GM19193 (cell line): ENCODE measurements at regions not wholly inside any gene's neighbourhood (a gene's known extent, or its start where the extent isn't known, plus 50 kb on each side); places are given as distances from the start of the nearest gene placed in this dataset.

Experiments
- POLR2A ChIP-seq: IDR thresholded peaks from 4 replicates; pipeline ENCODE4 v1.6.1; 2011; ENCODE audit not compliant: insufficient read depth, insufficient read length; ENCODE audit errors: extremely low read depth

DNA sequence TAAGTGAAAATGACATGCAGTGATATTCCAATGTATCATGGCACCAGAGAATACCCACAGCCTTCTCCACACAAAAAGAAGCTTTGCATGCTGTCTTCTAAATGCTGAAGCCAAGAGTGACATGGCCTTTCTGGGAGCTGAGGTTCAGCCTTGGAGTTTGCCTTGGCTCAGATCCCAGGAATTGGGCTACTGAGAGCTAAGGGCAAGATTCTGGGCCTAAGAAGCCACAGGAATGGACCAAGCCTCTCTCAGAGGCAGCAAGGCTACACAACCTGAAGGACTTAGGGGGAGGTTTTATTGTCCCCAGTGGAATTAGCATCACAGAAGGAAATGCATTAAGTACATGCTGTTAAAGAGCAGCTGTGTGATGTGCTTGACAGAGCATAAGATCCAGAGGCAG is 1078.5 kb downstream of the TUSC7 start:
- TF ChIP-seq POLR2A, result no peak

DNA sequence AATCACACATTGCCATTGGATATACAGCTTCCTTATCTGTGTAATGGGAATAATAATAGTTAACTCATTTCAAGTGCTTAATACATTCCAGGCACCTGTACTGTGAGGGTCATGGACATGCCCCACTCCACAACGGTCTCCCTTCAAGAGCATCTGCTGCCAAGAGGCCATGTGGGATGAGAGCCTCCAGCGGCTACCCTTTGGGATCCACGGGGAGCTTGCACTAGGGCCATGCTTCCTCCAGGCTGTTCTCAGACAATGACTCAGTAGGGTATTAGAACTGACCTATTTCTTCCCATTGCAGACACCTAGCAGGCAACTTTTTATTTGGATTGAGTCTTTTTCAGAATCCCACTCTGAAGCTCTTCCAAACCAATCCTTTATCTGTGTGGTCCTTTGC is 1078.9 kb downstream of the TUSC7 start:
- no peak for TF ChIP-seq POLR2A

DNA sequence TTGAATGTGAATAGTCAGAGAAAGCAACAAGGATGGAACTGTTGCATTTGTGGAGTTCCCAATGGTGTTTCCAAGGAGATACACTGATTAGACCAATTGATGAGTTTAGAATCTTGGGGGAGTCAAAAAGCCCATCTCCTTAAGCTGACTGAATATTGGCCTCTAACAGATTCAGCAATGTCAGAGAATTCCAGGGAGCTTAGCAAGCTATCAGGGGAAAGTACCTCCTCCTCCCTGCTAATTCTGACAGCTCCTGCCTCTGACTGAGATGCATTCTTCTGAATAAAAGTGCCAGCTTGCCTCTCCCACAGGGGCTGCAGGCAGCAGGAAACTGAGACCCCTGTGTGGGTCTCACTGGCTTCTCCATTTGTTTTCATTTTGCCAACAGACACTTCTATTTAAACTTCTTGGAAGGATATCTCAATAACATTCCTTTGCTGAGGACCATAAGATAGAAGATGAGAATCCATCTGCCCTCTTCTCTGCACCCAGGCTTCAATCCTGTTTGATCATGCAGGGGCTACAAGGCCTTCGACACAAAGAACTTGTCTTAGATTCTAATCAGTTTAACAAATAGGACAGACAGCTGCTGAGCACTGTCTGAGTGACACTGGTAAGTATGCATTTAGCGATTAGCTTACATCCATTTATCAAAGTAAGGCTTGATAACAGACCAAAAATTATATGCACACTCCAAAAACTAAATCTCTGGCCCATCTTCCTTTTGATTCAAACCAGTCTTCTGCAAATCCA is 1080.8 kb downstream of the TUSC7 start:
- no peak for TF ChIP-seq POLR2A

DNA sequence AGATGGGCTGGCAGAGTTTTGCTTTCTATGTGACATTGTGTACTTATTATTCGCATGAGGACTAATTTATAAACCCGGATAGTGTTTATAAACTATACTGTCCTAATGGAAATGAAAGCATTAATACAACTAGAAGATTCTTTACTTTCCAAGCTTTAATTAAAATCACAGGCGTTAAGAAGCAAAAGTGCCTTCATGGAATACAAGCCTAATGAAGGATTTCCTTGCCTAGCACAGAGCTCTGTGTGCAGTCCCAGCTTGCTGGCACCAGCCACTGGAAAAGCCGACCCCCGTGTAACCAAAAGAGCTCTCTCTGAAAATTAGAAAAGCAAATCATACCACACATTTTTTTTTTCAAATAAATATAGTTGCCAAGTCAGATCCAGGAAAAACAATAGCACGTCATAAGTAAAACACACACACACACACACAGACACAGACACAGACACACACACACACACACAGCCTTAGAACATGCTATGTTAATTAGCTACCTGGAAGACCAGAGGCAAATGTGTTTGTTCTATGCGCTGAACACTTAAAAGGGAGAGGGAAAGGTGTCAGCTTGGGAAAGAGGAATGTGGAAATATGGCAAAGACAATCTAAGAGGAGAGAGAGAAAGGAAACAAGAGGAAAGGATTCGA is 1084.2 kb downstream of the TUSC7 start:
- TF ChIP-seq POLR2A, result no peak

GRCh38 chr3:117798221-117798620 is 1088.6 kb downstream of the TUSC7 start:
- no peak for TF ChIP-seq POLR2A

GRCh38 chr3:117798687-117799386 is 1089.3 kb downstream of the TUSC7 start:
- TF ChIP-seq POLR2A, result no peak

DNA sequence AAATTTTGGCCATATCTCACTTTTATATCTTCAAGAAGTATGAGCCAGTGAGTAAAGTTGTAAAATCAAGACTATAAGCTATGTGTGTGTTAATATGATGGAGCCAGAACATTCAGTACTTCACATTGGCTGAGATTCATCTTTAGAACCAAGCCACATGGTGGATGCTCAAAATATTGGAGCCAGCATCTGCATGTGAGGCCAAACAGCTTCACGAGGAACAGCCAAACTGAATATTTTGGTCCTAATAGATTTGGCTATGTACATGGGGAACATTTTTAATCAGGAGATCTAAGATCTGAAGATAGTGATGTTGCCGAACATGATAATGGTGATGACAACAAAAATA is 1089.8 kb downstream of the TUSC7 start:
- TF ChIP-seq POLR2A, result no peak

- TF ChIP-seq POLR2A, result no peak
These were observed 1092.3 kb downstream of the TUSC7 start for GRCh38 chr3:117801912-117802239.

- TF ChIP-seq POLR2A, result no peak
These were observed 1099.9 kb downstream of the TUSC7 start for GRCh38 chr3:117809186-117810081.

GRCh38 chr3:117811786-117812185 is 1102.2 kb downstream of the TUSC7 start:
- no peak for TF ChIP-seq POLR2A

GRCh38 chr3:117814975-117815374 is 1105.4 kb downstream of the TUSC7 start:
- no peak for TF ChIP-seq POLR2A

DNA sequence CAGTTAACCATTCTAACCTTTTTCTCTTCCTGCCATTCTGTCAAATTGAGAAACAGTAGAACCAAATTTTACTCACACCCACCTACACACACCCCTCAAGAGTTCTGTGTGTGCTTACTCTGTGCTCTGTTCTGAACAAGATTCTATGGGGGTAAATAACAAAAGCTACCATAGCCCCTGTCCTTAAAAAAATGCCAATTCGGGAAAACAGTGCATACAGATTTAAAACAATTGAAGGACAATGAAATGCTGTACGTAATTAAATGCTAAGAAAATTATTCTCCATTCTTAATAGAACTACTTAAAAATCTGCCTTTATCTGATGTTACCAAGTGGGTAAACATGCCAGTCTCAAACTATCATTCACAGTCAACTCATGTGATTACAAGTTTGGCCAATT is 1107.5 kb downstream of the TUSC7 start:
- no peak for TF ChIP-seq POLR2A

GRCh38 chr3:117818592-117818991 is 1109.0 kb downstream of the TUSC7 start:
- no peak for TF ChIP-seq POLR2A

DNA sequence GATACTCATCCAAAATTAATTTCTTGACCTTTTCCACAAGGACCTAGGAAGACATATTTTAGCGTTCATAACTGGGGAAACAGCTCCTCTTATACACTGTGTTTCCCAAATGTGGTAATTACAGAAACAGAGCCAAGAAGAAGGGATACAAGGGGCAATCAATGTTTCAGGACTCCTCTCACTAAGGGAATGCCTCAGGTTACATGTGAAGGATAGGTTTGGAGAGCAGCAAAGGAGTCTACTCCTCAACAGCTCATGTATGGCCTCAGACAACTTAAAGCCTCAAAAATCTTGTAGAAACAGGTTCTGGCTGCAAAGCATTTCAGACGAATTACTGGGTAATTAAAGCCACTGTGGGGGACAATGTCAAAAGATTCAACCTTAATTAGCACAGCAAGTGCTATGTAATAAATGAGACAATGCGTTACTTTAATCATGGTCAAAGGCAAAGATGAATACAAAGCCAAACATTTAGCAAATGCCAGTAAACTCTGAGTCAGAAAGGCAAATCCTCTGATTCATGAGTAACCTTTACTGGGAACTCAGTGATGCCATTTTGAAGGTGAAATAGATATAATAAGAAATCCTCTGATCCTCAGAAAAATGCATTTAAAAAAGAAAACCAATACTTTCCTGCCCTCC is 1111.2 kb downstream of the TUSC7 start:
- TF ChIP-seq POLR2A, result no peak

DNA sequence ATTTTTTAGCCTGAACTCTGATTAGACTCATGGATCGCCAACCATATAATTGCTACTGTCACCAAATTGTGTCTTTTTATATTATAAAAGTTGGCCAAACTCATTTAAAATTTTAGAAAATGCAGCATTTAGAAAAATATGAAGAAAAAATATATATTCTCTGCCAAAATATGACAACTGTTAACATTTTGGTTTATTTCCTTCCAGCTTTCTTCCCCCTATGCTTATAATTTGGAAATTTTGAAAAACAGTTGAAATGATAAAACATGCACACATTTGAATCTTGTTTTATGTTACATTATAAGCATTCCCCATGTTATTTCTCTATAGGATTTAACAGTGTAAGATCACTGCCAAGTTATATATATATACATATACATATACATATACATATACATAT is 1112.8 kb downstream of the TUSC7 start:
- TF ChIP-seq POLR2A, result no peak
